ENCODE measurements at regions not wholly inside any gene's neighbourhood (a gene's known extent, or its start where the extent isn't known, plus 50 kb on each side); places are given as distances from the start of the nearest gene placed in this dataset.

DNA sequence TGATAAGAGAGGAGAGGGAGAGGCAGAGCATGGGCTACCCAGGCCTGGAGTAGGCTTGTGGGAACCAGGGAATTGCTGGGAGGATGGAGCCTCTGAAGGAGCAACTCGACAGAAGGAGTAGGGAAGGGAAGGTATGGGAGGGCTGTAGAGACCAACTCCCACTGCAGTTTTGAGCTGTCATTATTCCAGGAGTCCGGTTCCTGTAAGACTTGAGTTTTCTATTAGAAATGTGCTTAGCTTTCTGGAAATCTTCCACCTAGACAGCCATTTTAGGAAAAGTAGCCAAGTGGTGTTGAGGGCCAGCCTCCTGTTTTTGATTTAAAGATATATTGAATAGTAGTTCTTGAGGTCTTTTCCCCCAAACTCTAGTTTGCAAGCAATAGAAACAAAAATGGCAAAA is 323.5 kb downstream of the LRRC70 start:
- H3K23ac ChIP-seq (ENCODE audit: low read depth, low read length): no peak overlapping the region
- H3K36me3 ChIP-seq (ENCODE audit: control insufficient read depth, insufficient read depth, low read length): no peaks in the 10 kb centered on the region
- no peaks in the 10 kb centered on the region for H3K4me1 ChIP-seq (ENCODE audit: control insufficient read depth, insufficient read depth, low read length)
- H4K91ac ChIP-seq (ENCODE audit: insufficient read depth, low read depth, low read length): no peak overlapping the region
- H3K79me1 ChIP-seq (ENCODE audit: low read depth in 1 of 2, low read length in 2 of 2): no peaks in the 10 kb centered on the region
- H4K8ac ChIP-seq (ENCODE audit: low read depth in 2 of 2, low read length in 2 of 2): no peak overlapping the region
- no peak overlapping the region for H3K4ac ChIP-seq (ENCODE audit: low read depth, low read length)
- dilution Hi-C loops (cut with HindIII; ENCODE audit: low sequenced_read_pairs, unreplicated experiment): no loop called here
- H2BK15ac ChIP-seq (ENCODE audit: low read depth, low read length): no peak overlapping the region
- no peak overlapping the region for H3K9ac ChIP-seq (ENCODE audit: low read depth, low read length)
- no peak overlapping the region for H2BK5ac ChIP-seq (ENCODE audit: low read depth, low read length, poor library complexity, severe bottlenecking)
- no peak overlapping the region for H2AK5ac ChIP-seq (ENCODE audit: low read depth, low read length)
- H3K27me3 ChIP-seq (ENCODE audit: control insufficient read depth, insufficient read depth, low read length): no peaks in the 10 kb centered on the region
- H4K20me1 ChIP-seq (ENCODE audit: insufficient read depth, low read length): no peaks in the 10 kb centered on the region
- ChIA-PET CTCF (no interaction called here), POLR2A (ENCODE audit: unreplicated experiment) (no interaction called here)
- no TSS peak for BruUV-seq (replicated peaks)
- in situ Hi-C loops (cut with MboI; ENCODE audit: low sequenced_read_pairs): no loop called here
- no peak overlapping the region for H2AK9ac ChIP-seq (replicated peaks; ENCODE audit: low read depth, low read length, poor library complexity)
- ATAC-seq (ENCODE audit: low read depth): no peak
- intact Hi-C loops (cut with micrococcal nuclease): no loop called here
- peaks cover 3% of the 10 kb centered on the region for H3K9me3 ChIP-seq (ENCODE audit: control insufficient read depth, insufficient read depth, low read length)
- H3K9me1 ChIP-seq (ENCODE audit: insufficient read depth, low read length): no peaks in the 10 kb centered on the region
- no peak overlapping the region for H3K56ac ChIP-seq (ENCODE audit: extremely low read depth, insufficient read depth, low read length)
- no CpG with 5 or more reads among the region's 2 CpGs for WGBS, 2 experiments (ENCODE audit: extremely low coverage in 2 of 2, insufficient read length in 1 of 2)
- no peak overlapping the region for H3K14ac ChIP-seq (replicated peaks; ENCODE audit: low read depth, low read length)
- H2AFZ ChIP-seq (replicated peaks; ENCODE audit: low read length, poor library complexity): no peak overlapping the region
- H3K18ac ChIP-seq (ENCODE audit: low read depth, low read length): no peak overlapping the region
- no peak overlapping the region for H3K4me3 ChIP-seq (ENCODE audit: insufficient read depth, low read depth, low read length)
- TF ChIP-seq NFE2L2 (IDR thresholded peaks at IDR 0.05; ENCODE audit: low read depth, low read length) (no peak), POLR2A (IDR thresholded peaks at IDR 0.05; ENCODE audit: low read depth, low read length) (no peak), SMC3 (IDR thresholded peaks at IDR 0.05; ENCODE audit: low read depth, low read length) (no peak), MAFK (IDR thresholded peaks at IDR 0.05; ENCODE audit: low read depth, low read length) (no peak), CEBPB (IDR thresholded peaks at IDR 0.05; ENCODE audit: low read depth, low read length) (no peak)
- TF ChIP-seq, protein P1, sequence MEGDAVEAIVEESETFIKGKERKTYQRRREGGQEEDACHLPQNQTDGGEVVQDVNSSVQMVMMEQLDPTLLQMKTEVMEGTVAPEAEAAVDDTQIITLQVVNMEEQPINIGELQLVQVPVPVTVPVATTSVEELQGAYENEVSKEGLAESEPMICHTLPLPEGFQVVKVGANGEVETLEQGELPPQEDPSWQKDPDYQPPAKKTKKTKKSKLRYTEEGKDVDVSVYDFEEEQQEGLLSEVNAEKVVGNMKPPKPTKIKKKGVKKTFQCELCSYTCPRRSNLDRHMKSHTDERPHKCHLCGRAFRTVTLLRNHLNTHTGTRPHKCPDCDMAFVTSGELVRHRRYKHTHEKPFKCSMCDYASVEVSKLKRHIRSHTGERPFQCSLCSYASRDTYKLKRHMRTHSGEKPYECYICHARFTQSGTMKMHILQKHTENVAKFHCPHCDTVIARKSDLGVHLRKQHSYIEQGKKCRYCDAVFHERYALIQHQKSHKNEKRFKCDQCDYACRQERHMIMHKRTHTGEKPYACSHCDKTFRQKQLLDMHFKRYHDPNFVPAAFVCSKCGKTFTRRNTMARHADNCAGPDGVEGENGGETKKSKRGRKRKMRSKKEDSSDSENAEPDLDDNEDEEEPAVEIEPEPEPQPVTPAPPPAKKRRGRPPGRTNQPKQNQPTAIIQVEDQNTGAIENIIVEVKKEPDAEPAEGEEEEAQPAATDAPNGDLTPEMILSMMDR (conservative IDR thresholded peaks at IDR 0.05; ENCODE audit: low read depth, low read length): no peak
- DNase-seq: no peak
- H3K27ac ChIP-seq (ENCODE audit: insufficient read depth, low read length): no peak overlapping the region
- no peak overlapping the region for H3K4me2 ChIP-seq (ENCODE audit: low read depth, low read length)
- H2BK20ac ChIP-seq (ENCODE audit: low read depth, low read length): no peak overlapping the region
- H2BK120ac ChIP-seq (ENCODE audit: low read depth, low read length): no peak overlapping the region
- H4K5ac ChIP-seq (ENCODE audit: low read depth, low read length): no peak overlapping the region

Measured in IMR-90 (cell line).